WTC11 (cell line): ENCODE measurements at regions not wholly inside any gene's neighbourhood (a gene's known extent, or its start where the extent isn't known, plus 50 kb on each side); places are given as distances from the start of the nearest gene placed in this dataset.

Experiments used
- ATAC-seq: fragments of 200-7000 bp; cut with Tn5 transposase; 2 replicates; pipeline ENCODE4 v1.10.0; 2021; ENCODE audit warnings: mild to moderate bottlenecking, moderate library complexity
- CTCF ChIA-PET: fragments of 300-600 bp; sonication (Branson Sonifier 250); formaldehyde crosslinking; loops from one replicate; lab custom pipeline; 2021; ENCODE audit warnings: antibody characterized with exemption; lab: Charles Lee
- POLR2A ChIA-PET: fragments of 350-600 bp; sonication (Branson Sonifier 250); formaldehyde crosslinking; loops from one replicate; lab custom pipeline; 2021; ENCODE audit warnings: antibody characterized with exemption; lab: Charles Lee
- DNase-seq: peaks from one replicate; pipeline ENCODE4 v3.0.0; 2021; ENCODE audit warnings: low spot score
- H3K27ac Mint-ChIP-seq: 2 replicates; pipeline ENCODE4 v1.8.0; 2021; ENCODE audit warnings: mixed read lengths
- H3K27me3 Mint-ChIP-seq: 2 replicates; pipeline ENCODE4 v1.8.0; 2021; ENCODE audit warnings: low read depth, mild to moderate bottlenecking, moderate library complexity, mixed read lengths
- H3K36me3 Mint-ChIP-seq: 2 replicates; pipeline ENCODE4 v1.8.0; 2021; ENCODE audit warnings: mixed read lengths
- H3K4me1 Mint-ChIP-seq: 2 replicates; pipeline ENCODE4 v1.8.0; 2022; ENCODE audit warnings: mixed read lengths
- H3K4me3 Mint-ChIP-seq: 2 replicates; pipeline ENCODE4 v1.8.0; 2021; ENCODE audit warnings: mild to moderate bottlenecking, moderate library complexity, mixed read lengths
- H3K9me3 Mint-ChIP-seq: 2 replicates; pipeline ENCODE4 v1.8.0; 2021; ENCODE audit warnings: mixed read lengths
- ATF1 ChIP-seq: sonication (generic); formaldehyde crosslinking; IDR thresholded peaks from 2 replicates; pipeline ENCODE4 v1.8.1; 2023; ENCODE audit warnings: mild to moderate bottlenecking, moderate library complexity, missing genetic modification reagents
- ATF2 ChIP-seq: sonication (generic); formaldehyde crosslinking; IDR thresholded peaks from 2 replicates; pipeline ENCODE4 v1.8.1; 2022; ENCODE audit warnings: low read depth, missing genetic modification reagents, borderline replicate concordance
- CBFB ChIP-seq: sonication (generic); formaldehyde crosslinking; IDR thresholded peaks from 2 replicates; pipeline ENCODE4 v1.8.1; 2022; ENCODE audit warnings: mild to moderate bottlenecking, low read depth, missing genetic modification reagents
- CTCF ChIP-seq: fragments of 200-600 bp; IDR thresholded peaks from 2 replicates; pipeline ENCODE4 v1.8.0; 2022; ENCODE audit warnings: antibody characterized with exemption
- GTF2I ChIP-seq: fragments of 250-450 bp; sonication (Bioruptor Pico); conservative IDR thresholded peaks from 2 replicates; pipeline ENCODE4 v1.4.0; 2021; ENCODE audit warnings: mild to moderate bottlenecking
- HMGA2 ChIP-seq: fragments of 250-450 bp; sonication (Bioruptor Pico); IDR thresholded peaks from 2 replicates; pipeline ENCODE4 v1.4.0; 2021; ENCODE audit warnings: mild to moderate bottlenecking, moderate library complexity
- JAZF1 ChIP-seq: fragments of 250-450 bp; sonication (Bioruptor Pico); IDR thresholded peaks from 2 replicates; pipeline ENCODE4 v1.9.0; 2021; ENCODE audit warnings: moderate library complexity, mild to moderate bottlenecking, inconsistent platforms
- JUN ChIP-seq: sonication (generic); formaldehyde crosslinking; IDR thresholded peaks from 2 replicates; pipeline ENCODE4 v1.8.0; 2023; ENCODE audit warnings: mild to moderate bottlenecking, missing genetic modification reagents
- MLX ChIP-seq: sonication (generic); formaldehyde crosslinking; IDR thresholded peaks from 2 replicates; pipeline ENCODE4 v1.8.1; 2023; ENCODE audit warnings: mild to moderate bottlenecking, missing genetic modification reagents, moderate library complexity
- MYBL2 ChIP-seq: sonication (generic); formaldehyde crosslinking; IDR thresholded peaks from 2 replicates; pipeline ENCODE4 v1.8.1; 2023; ENCODE audit warnings: mild to moderate bottlenecking, moderate library complexity, missing genetic modification reagents
- NFATC4 ChIP-seq: fragments of 250-450 bp; sonication (Bioruptor Pico); IDR thresholded peaks from 2 replicates; pipeline ENCODE4 v1.9.0; 2021; ENCODE audit warnings: mild to moderate bottlenecking
- NR1H2 ChIP-seq: sonication (generic); formaldehyde crosslinking; IDR thresholded peaks from 2 replicates; pipeline ENCODE4 v1.9.0; 2021; ENCODE audit warnings: mild to moderate bottlenecking, moderate library complexity, missing genetic modification reagents
- OVOL2 ChIP-seq: fragments of 250-450 bp; sonication (Bioruptor Pico); IDR thresholded peaks from 2 replicates; pipeline ENCODE4 v1.9.0; 2021; ENCODE audit warnings: mild to moderate bottlenecking, borderline replicate concordance
- SMAD4 ChIP-seq: sonication (generic); formaldehyde crosslinking; IDR thresholded peaks from 2 replicates; pipeline ENCODE4 v1.8.0; 2022; ENCODE audit warnings: mild to moderate bottlenecking, missing genetic modification reagents
- SOX15 ChIP-seq: fragments of 250-450 bp; sonication (Bioruptor Pico); IDR thresholded peaks from 2 replicates; pipeline ENCODE4 v1.9.0; 2021; ENCODE audit warnings: mild to moderate bottlenecking
- SP1 ChIP-seq: sonication (generic); formaldehyde crosslinking; conservative IDR thresholded peaks from 2 replicates; pipeline ENCODE4 v1.8.1; 2022; ENCODE audit warnings: missing genetic modification reagents
- TEAD1 ChIP-seq: sonication (generic); formaldehyde crosslinking; IDR thresholded peaks from 2 replicates; pipeline ENCODE4 v1.8.0; 2022; ENCODE audit warnings: mild to moderate bottlenecking, missing genetic modification reagents
- ZNF512 ChIP-seq: sonication (generic); formaldehyde crosslinking; IDR thresholded peaks from 2 replicates; pipeline ENCODE4 v1.8.1; 2022; ENCODE audit warnings: missing genetic modification reagents, borderline replicate concordance
- ZNF532 ChIP-seq: fragments of 250-450 bp; sonication (Bioruptor Pico); IDR thresholded peaks from 2 replicates; pipeline ENCODE4 v1.9.0; 2021; ENCODE audit warnings: mild to moderate bottlenecking, borderline replicate concordance

- H3K9me3 Mint-ChIP-seq: peaks cover 15% of the 10 kb centered on the region
- POLR2A ChIA-PET: no interaction called here
- no peak for ATAC-seq
- CTCF ChIA-PET: no interaction called here
- H3K27ac Mint-ChIP-seq: no peak overlapping the region
- H3K4me1 Mint-ChIP-seq: peaks cover 10% of the 10 kb centered on the region
- TF ChIP-seq SOX15 (CRISPR knock-in tag): no peak
- TF ChIP-seq JUN (CRISPR knock-in tag): no peak
- TF ChIP-seq CBFB (CRISPR knock-in tag): no peak
- TF ChIP-seq TEAD1 (CRISPR knock-in tag): no peak
- no peak for TF ChIP-seq MYBL2
- TF ChIP-seq MLX: no peak
- TF ChIP-seq ZNF532: no peak
- no peak for TF ChIP-seq HMGA2 (CRISPR knock-in tag)
- no peak for TF ChIP-seq ATF1
- no peak for TF ChIP-seq NR1H2 (CRISPR knock-in tag)
- TF ChIP-seq NFATC4: no peak
- TF ChIP-seq JAZF1 (CRISPR knock-in tag): no peak
- TF ChIP-seq CTCF: no peak
- TF ChIP-seq OVOL2 (CRISPR knock-in tag): no peak
- no peak for TF ChIP-seq ATF2
- no peak for TF ChIP-seq GTF2I (CRISPR knock-in tag)
- no peak for TF ChIP-seq SP1 (CRISPR knock-in tag)
- TF ChIP-seq ZNF512 (CRISPR knock-in tag): no peak
- peaks cover 8% of the 10 kb centered on the region for H3K36me3 Mint-ChIP-seq
- no peak overlapping the region for H3K4me3 Mint-ChIP-seq
- H3K27me3 Mint-ChIP-seq: no peaks in the 10 kb centered on the region; the same call in 1 of the 2 replicates
- no peak for DNase-seq
These were observed 482.0 kb upstream of the LRRTM1 start for GRCh38 chr2:80786584-80786983.

- ATAC-seq: peak; percentile 75
- CTCF ChIA-PET: no interaction called here
These were observed 474.2 kb upstream of the LRRTM1 start for GRCh38 chr2:80778704-80779103.

More at GRCh38 chr2:80778704-80779103, 474.2 kb upstream of the LRRTM1 start:
- H3K36me3 Mint-ChIP-seq: peaks cover 9% of the 10 kb centered on the region
- TF ChIP-seq SMAD4 (no peak), SP1 (CRISPR knock-in tag) (no peak), MYBL2 (no peak)
- peaks cover 13% of the 10 kb centered on the region for H3K4me1 Mint-ChIP-seq
- POLR2A ChIA-PET: no interaction called here
- no peak for DNase-seq
- H3K4me3 Mint-ChIP-seq: no peak overlapping the region
- no peaks in the 10 kb centered on the region; the same call in 1 of the 2 replicates for H3K27me3 Mint-ChIP-seq
- H3K9me3 Mint-ChIP-seq: peaks cover 19% of the 10 kb centered on the region
- no peak overlapping the region for H3K27ac Mint-ChIP-seq
